ENCODE measurements at regions not wholly inside any gene's neighbourhood (a gene's known extent, or its start where the extent isn't known, plus 50 kb on each side); places are given as distances from the start of the nearest gene placed in this dataset.

GRCh38 chr2:200025717-200026116, 70.3 kb downstream of the MAIP1 start:
- ChIA-PET POLR2A (interaction anchor here (1.2 kb wide), 1 partner anchor 11 kb away, joined by 3 read pairs; no protein-coding TSS in a partner anchor), CTCF (interaction anchor here (1.0 to 1.3 kb wide), 4 partner anchors 15 to 455 kb away, joined by 3 to 4 read pairs (median 4); no protein-coding TSS in a partner anchor)
- H3K9ac ChIP-seq (replicated peaks; ENCODE audit: extremely low read depth, insufficient read depth, low read length): no peak overlapping the region
- H3K9me1 ChIP-seq (replicated peaks; ENCODE audit: control insufficient read depth, extremely low read depth, insufficient read depth, low read length): no peaks in the 10 kb centered on the region
- no peak overlapping the region for H3K27ac ChIP-seq (ENCODE audit: insufficient read depth, low read depth, low read length)
- H2AFZ ChIP-seq (ENCODE audit: low read depth, low read length): no peak overlapping the region
- no peak overlapping the region for H3K4me3 ChIP-seq (replicated peaks in 1 of 3; ENCODE audit: insufficient read depth in 1 of 3, low read depth in 1 of 3, low read length in 3 of 3)
- peak; percentile 58 for DNase-seq (ENCODE audit: low read depth, low spot score)
- H3K9me3 ChIP-seq (replicated peaks; ENCODE audit: control insufficient read depth, insufficient read depth, low read length): no peaks in the 10 kb centered on the region
- no peaks in the 10 kb centered on the region for H3K79me2 ChIP-seq (ENCODE audit: control insufficient read depth, insufficient read depth, low read length)
- dilution Hi-C loops (cut with MboI; ENCODE audit: extremely low pct_ligation_motif_present, low sequenced_read_pairs): no loop called here
- peaks cover 0 to 3% of the 10 kb centered on the region in 2 experiments for H3K27me3 ChIP-seq (ENCODE audit: control insufficient read depth in 2 of 2, insufficient read depth in 2 of 2, low read length in 2 of 2)
- TF ChIP-seq EZH2 (IDR thresholded peaks at IDR 0.05; ENCODE audit: borderline replicate concordance, low read depth, low read length, severe bottlenecking) (no peak), FOS (IDR thresholded peaks at IDR 0.05; ENCODE audit: borderline replicate concordance, insufficient read depth, low read length) (peak; percentile 59), POLR2A (IDR thresholded peaks at IDR 0.05; ENCODE audit: low read depth, low read length) (no peak)
- FAIRE-seq: peak; percentile 89
- no peaks in the 10 kb centered on the region for H4K20me1 ChIP-seq (replicated peaks; ENCODE audit: control insufficient read depth, extremely low read depth, insufficient read depth, low read length)
- no peaks in the 10 kb centered on the region for H3K36me3 ChIP-seq (ENCODE audit: control insufficient read depth in 2 of 2, extremely low read depth in 1 of 2, insufficient read depth in 2 of 2, low read length in 2 of 2)
- intact Hi-C loops (cut with micrococcal nuclease): no loop called here
- peak overlapping the region; percentile 45 for H3K4me2 ChIP-seq (ENCODE audit: insufficient read depth, low read length)
- BruUV-seq (replicated peaks): no TSS peak
- H3K4me1 ChIP-seq (ENCODE audit: control insufficient read depth, extremely low read depth, insufficient read depth, low read length): peaks cover 7% of the 10 kb centered on the region

GRCh38 chr2:200026332-200027230, 71.2 kb downstream of the MAIP1 start:
- Histone ChIP-seq H4K20me1 (replicated peaks; ENCODE audit: control insufficient read depth, extremely low read depth, insufficient read depth, low read length) (no peaks in the 10 kb centered on the region), H3K79me2 (ENCODE audit: control insufficient read depth, insufficient read depth, low read length) (no peaks in the 10 kb centered on the region), H3K9me3 (replicated peaks; ENCODE audit: control insufficient read depth, insufficient read depth, low read length) (no peaks in the 10 kb centered on the region), H3K9ac (replicated peaks; ENCODE audit: extremely low read depth, insufficient read depth, low read length) (no peak overlapping the region), H2AFZ (ENCODE audit: low read depth, low read length) (no peak overlapping the region), H3K4me1 (ENCODE audit: control insufficient read depth, extremely low read depth, insufficient read depth, low read length) (peaks cover 7% of the 10 kb centered on the region), H3K4me3 (replicated peaks in 1 of 3; ENCODE audit: insufficient read depth in 1 of 3, low read depth in 1 of 3, low read length in 3 of 3) (no peak overlapping the region), H3K27me3 (ENCODE audit: control insufficient read depth in 2 of 2, insufficient read depth in 2 of 2, low read length in 2 of 2) (peaks cover 2 to 6% of the 10 kb centered on the region in 2 experiments), H3K9me1 (replicated peaks; ENCODE audit: control insufficient read depth, extremely low read depth, insufficient read depth, low read length) (no peaks in the 10 kb centered on the region), H3K27ac (ENCODE audit: insufficient read depth, low read depth, low read length) (no peak overlapping the region), H3K36me3 (ENCODE audit: control insufficient read depth in 2 of 2, extremely low read depth in 1 of 2, insufficient read depth in 2 of 2, low read length in 2 of 2) (no peaks in the 10 kb centered on the region), H3K4me2 (ENCODE audit: insufficient read depth, low read length) (no peak overlapping the region)
- DNase-seq (ENCODE audit: low read depth, low spot score) (no peak), FAIRE-seq (no peak)
- TF ChIP-seq FOS (IDR thresholded peaks at IDR 0.05; ENCODE audit: borderline replicate concordance, insufficient read depth, low read length) (no peak), POLR2A (IDR thresholded peaks at IDR 0.05; ENCODE audit: low read depth, low read length) (no peak), MAX (IDR thresholded peaks at IDR 0.05; ENCODE audit: insufficient read depth, insufficient read length) (no peak), MYC (IDR thresholded peaks at IDR 0.05; ENCODE audit: low read depth, low read length) (no peak), EZH2 (IDR thresholded peaks at IDR 0.05; ENCODE audit: borderline replicate concordance, low read depth, low read length, severe bottlenecking) (no peak), GATA2 (IDR thresholded peaks at IDR 0.05; ENCODE audit: insufficient read depth, insufficient read length, low read depth, low read length) (no peak), POLR2AphosphoS5 (IDR thresholded peaks at IDR 0.05; ENCODE audit: insufficient read depth, low read depth, low read length) (no peak), JUN (IDR thresholded peaks at IDR 0.05; ENCODE audit: borderline replicate concordance, insufficient read depth, insufficient read length, low read depth) (no peak), CTCF (IDR thresholded peaks at IDR 0.05; ENCODE audit: extremely low read depth in 1 of 2, insufficient read depth in 1 of 2, low read depth in 1 of 2, low read length in 2 of 2) (no peak)
- CTCF ChIA-PET: interaction anchor here (0.9 to 1.3 kb wide), 3 partner anchors 9 to 454 kb away, joined by 3 to 4 read pairs (median 4); no protein-coding TSS in a partner anchor
- dilution Hi-C loops (cut with MboI; ENCODE audit: extremely low pct_ligation_motif_present, low sequenced_read_pairs): no loop called here
- no TSS peak for BruUV-seq (replicated peaks)
- POLR2A ChIA-PET: interaction anchor here (1.2 kb wide), 1 partner anchor 10 kb away, joined by 3 read pairs; no protein-coding TSS in a partner anchor
- intact Hi-C loops (cut with micrococcal nuclease): no loop called here

All from endothelial cell of umbilical vein (primary cell).